T-cell (primary cell): ENCODE measurements at regions not wholly inside any gene's neighbourhood (a gene's known extent, or its start where the extent isn't known, plus 50 kb on each side); places are given as distances from the start of the nearest gene placed in this dataset.

Experiments
- ATAC-seq, 4 experiments: fragments of 200-7000 bp in 3 of 4; fragments of 150-1000 bp in 1 of 4; cut with Tn5 transposase; replicated peaks in 1 of 4; 1 replicate in 3 of 4; 2 replicates in 1 of 4; pipeline ENCODE4 v1.10.0; 2021; ENCODE audit warnings: moderate library complexity in 3 of 4, mild to moderate bottlenecking in 2 of 4, moderate number of reproducible peaks in 1 of 4
- CTCF ChIA-PET, 2 donors: fragments of 300-600 bp; sonication (Branson Sonifier 250); formaldehyde crosslinking; loops; one replicate each; lab custom pipeline; 2022; ENCODE audit warnings: antibody characterized with exemption in 2 of 2; lab: Charles Lee
- POLR2A ChIA-PET, 2 donors: fragments of 300-600 bp; sonication (Branson Sonifier 250); formaldehyde crosslinking; loops; one replicate each; lab custom pipeline; 2022; ENCODE audit warnings: antibody characterized with exemption in 2 of 2; lab: Charles Lee
- DNase-seq, 35 experiments: peaks; one replicate each; pipeline versions ENCODE4 v3.0.0 to v3.0.0-alpha.2; 2013 to 2023
- H3K27ac ChIP-seq: one replicate; pipeline ENCODE4 v1.5.1; 2013; ENCODE audit warnings: low read length
- H3K27me3 ChIP-seq, 2 experiments: replicated peaks in 1 of 2; 1 replicate in 1 of 2; 2 replicates in 1 of 2; pipeline versions ENCODE4 v1.6.1 to v1.7.0; 2013; ENCODE audit warnings: low read length in 1 of 2, mixed read lengths in 1 of 2; ENCODE audit not compliant: control insufficient read depth in 2 of 2, insufficient read depth in 2 of 2; ENCODE audit errors: extremely low read depth in 1 of 2
- H3K36me3 ChIP-seq, 2 donors: 1 replicate in 1 of 2; 2 replicates in 1 of 2; pipeline versions ENCODE4 v1.6.1 to v1.7.0; 2013; ENCODE audit warnings: low read length in 1 of 2; ENCODE audit not compliant: control insufficient read depth in 2 of 2, insufficient read depth in 1 of 2; ENCODE audit errors: extremely low read depth in 1 of 2
- H3K4me1 ChIP-seq, 2 experiments: 1 replicate in 1 of 2; 2 replicates in 1 of 2; pipeline versions ENCODE4 v1.6.1 to v1.7.0; 2013; ENCODE audit warnings: low read length in 2 of 2, mixed read lengths in 1 of 2; ENCODE audit not compliant: insufficient read depth in 2 of 2, control insufficient read depth in 1 of 2; ENCODE audit errors: extremely low read depth in 1 of 2
- H3K4me3 ChIP-seq, 2 donors: 1 replicate in 1 of 2; 2 replicates in 1 of 2; pipeline versions ENCODE4 v1.5.1 to v1.7.0; 2013; ENCODE audit warnings: mild to moderate bottlenecking in 2 of 2, low read length in 1 of 2, moderate library complexity in 1 of 2; ENCODE audit not compliant: control insufficient read depth in 1 of 2; ENCODE audit errors: extremely low read depth in 1 of 2
- H3K9me3 ChIP-seq: 2 replicates; pipeline ENCODE4 v1.7.0; 2013
- H3K27ac Mint-ChIP-seq, 2 donors: one replicate each; pipeline ENCODE4 v1.8.0; 2020 to 2021; ENCODE audit warnings: mild to moderate bottlenecking in 2 of 2, mixed read lengths in 2 of 2
- H3K27me3 Mint-ChIP-seq, 2 donors: one replicate each; pipeline ENCODE4 v1.8.0; 2021 to 2022; ENCODE audit warnings: mixed read lengths in 2 of 2
- H3K36me3 Mint-ChIP-seq: one replicate; pipeline ENCODE4 v1.8.0; 2021; ENCODE audit warnings: mixed read lengths
- H3K4me1 Mint-ChIP-seq, 3 donors: one replicate each; pipeline ENCODE4 v1.8.0; 2020 to 2022; ENCODE audit warnings: mixed read lengths in 3 of 3, mild to moderate bottlenecking in 1 of 3
- H3K4me3 Mint-ChIP-seq, 3 donors: one replicate each; pipeline ENCODE4 v1.8.0; 2020 to 2022; ENCODE audit warnings: mild to moderate bottlenecking in 3 of 3, mixed read lengths in 3 of 3, moderate library complexity in 3 of 3
- H3K9me3 Mint-ChIP-seq, 3 donors: one replicate each; pipeline ENCODE4 v1.8.0; 2020 to 2022; ENCODE audit warnings: mixed read lengths in 3 of 3
- WGBS: methylation state at CpG from one replicate; pipeline ENCODE4 v1.1.5; 2013; ENCODE audit warnings: missing lambda C conversion rate; ENCODE audit not compliant: insufficient coverage; 5-methylcytosine and 5-hydroxymethylcytosine counted together

DNA sequence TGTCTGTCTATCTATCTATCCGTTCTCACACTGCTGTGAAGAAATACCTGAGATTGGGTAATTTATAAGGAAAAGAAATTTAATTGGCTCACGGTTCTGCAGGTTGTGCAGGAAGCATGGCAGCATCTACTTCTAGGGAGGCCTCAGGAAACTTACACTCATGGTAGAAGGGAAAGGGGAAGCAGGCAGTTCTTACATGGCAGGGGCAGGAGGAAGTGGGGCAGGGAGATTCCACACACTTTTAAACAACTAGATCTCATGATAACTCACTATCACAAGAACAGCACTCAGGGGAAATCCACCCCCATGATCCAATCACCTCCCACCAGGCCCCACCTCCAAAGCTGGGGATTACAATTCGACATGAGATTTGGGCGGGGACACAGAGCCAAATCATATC, 105.3 kb downstream of the SLC10A2 start:
- Histone ChIP-seq H3K4me1 (no peaks in the 10 kb centered on the region), H3K27me3 (no peaks in the 10 kb centered on the region), H3K9me3 (no peaks in the 10 kb centered on the region), H3K4me3 (no peak overlapping the region), H3K36me3 (no peaks in the 10 kb centered on the region), H3K27ac (no peak overlapping the region)
- DNase-seq (no peak), ATAC-seq (no peak)
- no peak overlapping the region for H3K4me3 Mint-ChIP-seq
- no peaks in the 10 kb centered on the region for H3K9me3 Mint-ChIP-seq
- POLR2A ChIA-PET = no interaction called here
- no peak overlapping the region for H3K27ac Mint-ChIP-seq
- no peaks in the 10 kb centered on the region for H3K4me1 Mint-ChIP-seq
- CTCF ChIA-PET = no interaction called here
- WGBS = 88% methylated on average over 2 of the region's 4 CpGs
- H3K27me3 Mint-ChIP-seq = peaks cover 6 to 20% of the 10 kb centered on the region in 2 donors
- no peaks in the 10 kb centered on the region for H3K36me3 Mint-ChIP-seq

GRCh38 chr13:102956449-102956848, 109.8 kb downstream of the SLC10A2 start:
- WGBS = 40% methylated on average over 2 of the region's 4 CpGs
- H3K27me3 Mint-ChIP-seq = peaks cover 9 to 14% of the 10 kb centered on the region in 2 donors

GRCh38 chr13:102954350-102954749, 108.5 kb downstream of the ERCC5 start:
- Histone ChIP-seq H3K27ac (no peak overlapping the region), H3K4me1 (no peaks in the 10 kb centered on the region), H3K4me3 (no peak overlapping the region), H3K9me3 (no peaks in the 10 kb centered on the region), H3K36me3 (no peaks in the 10 kb centered on the region), H3K27me3 (no peaks in the 10 kb centered on the region)
- WGBS = 87% methylated on average over 2 of the region's 3 CpGs
- no peak for ATAC-seq
- Mint-ChIP-seq H3K9me3 (no peaks in the 10 kb centered on the region), H3K4me1 (no peaks in the 10 kb centered on the region), H3K4me3 (no peak overlapping the region), H3K36me3 (no peaks in the 10 kb centered on the region), H3K27me3 (peaks cover 9 to 12% of the 10 kb centered on the region in 2 donors), H3K27ac (no peak overlapping the region)
- ChIA-PET POLR2A (no interaction called here), CTCF (no interaction called here)
- DNase-seq = no peak

More at GRCh38 chr13:102956449-102956848, 109.8 kb downstream of the SLC10A2 start:
- Histone ChIP-seq H3K4me3 (no peak overlapping the region), H3K4me1 (no peaks in the 10 kb centered on the region), H3K9me3 (no peaks in the 10 kb centered on the region), H3K27ac (no peak overlapping the region), H3K36me3 (no peaks in the 10 kb centered on the region), H3K27me3 (no peaks in the 10 kb centered on the region)
- Mint-ChIP-seq H3K4me3 (no peak overlapping the region), H3K4me1 (no peaks in the 10 kb centered on the region), H3K27ac (no peak overlapping the region), H3K36me3 (no peaks in the 10 kb centered on the region), H3K9me3 (no peaks in the 10 kb centered on the region)
- POLR2A ChIA-PET = no interaction called here
- DNase-seq = no peak
- no peak for ATAC-seq
- CTCF ChIA-PET = no interaction called here

DNA sequence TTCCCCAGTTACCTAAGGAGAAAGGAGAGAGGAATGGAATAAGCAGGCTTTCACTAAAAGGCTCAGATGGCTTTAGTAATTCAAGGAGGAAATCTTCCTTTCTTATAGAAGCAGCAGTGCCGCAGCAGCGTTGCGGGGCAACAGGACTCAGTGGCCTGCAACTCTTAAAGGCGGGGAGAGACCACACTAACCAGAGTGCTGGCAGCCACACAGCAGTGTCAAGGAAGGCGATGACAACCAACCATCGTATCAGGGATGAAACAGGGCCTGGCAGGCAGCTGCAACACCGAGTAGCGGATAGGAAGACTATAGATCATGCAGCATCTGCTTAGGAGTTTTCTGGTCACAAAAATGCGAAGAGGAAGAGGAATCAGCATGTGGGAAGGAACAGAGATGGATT, 106.0 kb downstream of the ERCC5 start:
- WGBS = 86% methylated on average over 8 of the region's 9 CpGs
- DNase-seq = no peak
- no peak overlapping the region for H3K27ac Mint-ChIP-seq
- H3K4me3 Mint-ChIP-seq = no peak overlapping the region
- peaks cover 15 to 18% of the 10 kb centered on the region in 2 donors for H3K27me3 Mint-ChIP-seq
- POLR2A ChIA-PET = no interaction called here
- no peaks in the 10 kb centered on the region for H3K4me1 ChIP-seq
- no peaks in the 10 kb centered on the region for H3K9me3 ChIP-seq
- H3K9me3 Mint-ChIP-seq = no peaks in the 10 kb centered on the region
- no peak for ATAC-seq
- H3K4me1 Mint-ChIP-seq = no peaks in the 10 kb centered on the region
- CTCF ChIA-PET = no interaction called here
- no peaks in the 10 kb centered on the region for H3K27me3 ChIP-seq
- no peaks in the 10 kb centered on the region for H3K36me3 Mint-ChIP-seq
- no peaks in the 10 kb centered on the region for H3K36me3 ChIP-seq
- no peak overlapping the region for H3K4me3 ChIP-seq
- H3K27ac ChIP-seq = no peak overlapping the region

GRCh38 chr13:102947745-102948405, 102.0 kb downstream of the ERCC5 start:
- no peaks in the 10 kb centered on the region for H3K36me3 ChIP-seq
- POLR2A ChIA-PET = no interaction called here
- no peak for DNase-seq
- H3K4me3 Mint-ChIP-seq = no peak overlapping the region
- no peaks in the 10 kb centered on the region for H3K9me3 ChIP-seq
- no peaks in the 10 kb centered on the region for H3K4me1 ChIP-seq
- peaks cover 25 to 37% of the 10 kb centered on the region in 2 donors for H3K27me3 Mint-ChIP-seq
- ATAC-seq = no peak
- H3K36me3 Mint-ChIP-seq = no peaks in the 10 kb centered on the region
- WGBS = 82% methylated on average over 3 of the region's 8 CpGs
- no peak overlapping the region for H3K27ac ChIP-seq
- H3K27me3 ChIP-seq = no peaks in the 10 kb centered on the region
- CTCF ChIA-PET = no interaction called here
- no peak overlapping the region for H3K27ac Mint-ChIP-seq
- no peak overlapping the region for H3K4me3 ChIP-seq
- H3K9me3 Mint-ChIP-seq = peaks cover 0 to 5% (median 0%) of the 10 kb centered on the region in 3 donors
- no peaks in the 10 kb centered on the region for H3K4me1 Mint-ChIP-seq

DNA sequence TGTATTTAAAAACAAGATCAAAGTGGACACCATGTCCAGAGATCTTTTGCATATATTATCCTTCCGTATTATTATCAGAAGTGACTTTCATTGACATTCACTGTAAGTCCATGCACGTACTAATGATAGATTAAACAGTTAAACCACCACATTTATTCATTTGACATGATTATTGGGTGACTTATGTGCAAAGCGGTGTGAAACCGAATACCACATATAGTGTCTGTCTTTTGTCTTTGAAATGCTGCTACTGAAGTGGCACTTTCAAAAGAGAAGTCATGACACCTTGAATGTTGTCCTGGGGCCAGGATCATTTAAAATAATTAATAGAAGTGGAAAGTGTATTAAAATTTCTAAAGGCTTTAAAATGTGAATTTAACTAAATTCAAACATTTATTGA, 100.1 kb downstream of the ERCC5 start:
- Mint-ChIP-seq H3K36me3 (no peaks in the 10 kb centered on the region), H3K9me3 (peaks cover 0 to 10% (median 0%) of the 10 kb centered on the region in 3 donors), H3K4me3 (no peak overlapping the region), H3K27ac (no peak overlapping the region), H3K4me1 (no peaks in the 10 kb centered on the region), H3K27me3 (peaks cover 24 to 39% of the 10 kb centered on the region in 2 donors)
- no peak for ATAC-seq
- H3K4me1 ChIP-seq = no peaks in the 10 kb centered on the region
- no CpG with 5 or more reads among the region's 4 CpGs for WGBS
- H3K36me3 ChIP-seq = no peaks in the 10 kb centered on the region
- no peaks in the 10 kb centered on the region for H3K9me3 ChIP-seq
- no peak overlapping the region for H3K27ac ChIP-seq
- CTCF ChIA-PET = no interaction called here
- POLR2A ChIA-PET = no interaction called here
- H3K27me3 ChIP-seq = no peaks in the 10 kb centered on the region
- no peak overlapping the region for H3K4me3 ChIP-seq
- no peak for DNase-seq
